ENCODE measurements at regions not wholly inside any gene's neighbourhood (a gene's known extent, or its start where the extent isn't known, plus 50 kb on each side); places are given as distances from the start of the nearest gene placed in this dataset.

DNA sequence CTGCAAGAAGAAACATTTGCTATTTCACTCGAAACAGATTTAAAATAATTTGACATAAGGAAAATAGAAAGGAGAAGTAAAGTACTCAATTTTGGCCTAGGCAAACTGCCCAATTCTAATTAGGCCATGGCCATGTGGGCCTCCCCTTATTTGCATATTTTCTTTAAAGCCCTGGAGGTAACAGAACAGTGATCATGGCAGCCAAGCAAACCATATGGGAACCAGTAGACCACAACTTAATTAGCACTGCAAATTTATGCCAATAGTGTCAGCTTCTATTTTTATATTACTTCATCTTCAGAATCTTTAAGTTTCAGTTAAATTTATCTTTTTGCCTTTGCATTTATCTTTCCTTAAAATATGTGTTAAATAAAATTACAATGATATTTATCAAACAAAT lies 63.3 kb upstream of the THSD7A start:
- no peak for DNase-seq

- no peak for DNase-seq
Observed at GRCh38 chr7:11896663-11897062, 64.7 kb upstream of the THSD7A start.

DNA sequence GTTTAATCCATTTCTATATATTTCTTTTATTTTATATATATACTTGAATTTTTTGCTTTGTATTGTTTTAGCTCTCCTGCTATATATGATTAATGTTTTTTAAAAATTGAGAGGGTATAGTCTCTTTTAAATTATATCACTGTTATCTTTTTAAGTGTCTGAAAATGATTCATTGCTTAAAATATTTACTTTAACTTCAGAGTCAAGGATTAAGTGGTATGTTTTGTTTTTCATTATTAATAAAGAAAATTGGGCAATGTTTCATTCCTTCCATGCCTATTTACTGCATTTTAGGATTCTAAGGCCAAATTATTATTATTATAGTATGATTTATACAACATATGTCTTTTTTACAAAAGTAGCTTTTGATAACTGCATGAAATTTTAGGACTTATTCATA lies 67.2 kb upstream of the THSD7A start:
- DNase-seq = no peak

- no peak for DNase-seq
Observed at GRCh38 chr7:11910253-11910652, 78.3 kb upstream of the THSD7A start.

GRCh38 chr7:11911900-11912299 lies 79.9 kb upstream of the THSD7A start:
- no peak for DNase-seq

DNA sequence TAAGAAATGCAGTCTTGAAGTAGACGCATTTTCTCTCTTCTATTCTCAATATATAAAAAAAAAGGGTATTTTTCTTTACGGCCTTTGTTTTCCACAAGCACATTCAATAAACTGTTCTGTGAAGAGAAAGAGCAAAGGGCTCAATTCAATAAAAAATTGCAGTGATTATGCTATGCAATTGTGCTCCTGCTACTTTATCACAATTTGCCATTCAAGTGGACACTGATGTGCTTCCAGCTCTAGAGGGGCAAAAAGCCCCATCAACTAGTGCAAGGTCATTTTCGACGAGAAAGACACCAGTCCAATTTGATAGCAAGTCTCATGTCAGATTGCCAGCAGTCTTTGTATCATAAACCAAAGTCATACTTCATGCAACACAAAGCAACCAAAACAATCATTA lies 82.6 kb upstream of the THSD7A start:
- DNase-seq = no peak

DNA sequence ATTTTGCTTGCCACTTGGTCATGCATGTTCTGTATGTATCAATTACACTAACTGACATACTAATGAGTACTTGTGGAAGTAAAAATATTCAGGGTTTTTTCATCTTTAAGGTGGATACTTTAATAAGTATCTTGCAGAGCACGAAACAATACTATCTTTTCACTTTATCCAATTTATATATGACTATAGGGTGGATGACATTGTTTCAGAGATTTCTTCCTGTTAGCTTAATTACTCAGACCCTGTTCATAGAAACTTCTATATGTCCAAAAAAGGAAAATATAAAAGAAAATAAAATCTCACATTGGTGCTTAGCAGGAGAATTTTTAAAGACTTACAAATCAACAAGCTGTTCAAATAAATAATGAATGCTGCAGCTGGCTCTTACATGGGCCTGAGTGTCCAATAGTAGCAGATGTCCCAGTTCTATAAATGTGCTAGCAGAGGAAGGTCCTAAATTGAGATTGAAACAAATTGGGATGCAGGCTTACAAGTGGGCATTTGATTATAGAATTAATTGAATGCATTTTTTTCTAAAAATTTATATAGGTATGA lies 91.5 kb upstream of the THSD7A start:
- DNase-seq = no peak

DNA sequence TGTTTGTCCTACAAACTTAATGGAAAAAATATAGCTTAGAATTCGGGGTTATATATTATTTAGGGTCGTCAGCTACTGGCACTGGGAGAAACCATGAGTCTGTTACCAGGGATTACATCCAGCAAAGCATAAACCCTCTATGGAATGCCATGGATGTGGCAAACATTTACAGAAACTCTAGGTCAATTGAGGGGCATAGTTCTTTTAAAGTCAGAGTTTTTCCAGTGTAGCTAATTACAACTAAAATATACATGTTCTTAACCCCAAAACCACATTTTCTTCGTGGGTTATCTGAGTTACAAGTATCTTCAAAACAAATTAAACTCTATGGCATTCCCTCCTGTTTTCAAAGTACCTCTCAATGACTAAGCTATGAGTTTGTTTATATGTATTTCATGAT lies 99.3 kb upstream of the THSD7A start:
- DNase-seq = no peak

GRCh38 chr7:11934796-11935195 lies 102.8 kb upstream of the THSD7A start:
- DNase-seq = no peak

- no peak for DNase-seq
Observed at GRCh38 chr7:11935905-11936304, 103.9 kb upstream of the THSD7A start.

- DNase-seq = no peak
Observed at GRCh38 chr7:11946794-11947193, 114.8 kb upstream of the THSD7A start.

DNA sequence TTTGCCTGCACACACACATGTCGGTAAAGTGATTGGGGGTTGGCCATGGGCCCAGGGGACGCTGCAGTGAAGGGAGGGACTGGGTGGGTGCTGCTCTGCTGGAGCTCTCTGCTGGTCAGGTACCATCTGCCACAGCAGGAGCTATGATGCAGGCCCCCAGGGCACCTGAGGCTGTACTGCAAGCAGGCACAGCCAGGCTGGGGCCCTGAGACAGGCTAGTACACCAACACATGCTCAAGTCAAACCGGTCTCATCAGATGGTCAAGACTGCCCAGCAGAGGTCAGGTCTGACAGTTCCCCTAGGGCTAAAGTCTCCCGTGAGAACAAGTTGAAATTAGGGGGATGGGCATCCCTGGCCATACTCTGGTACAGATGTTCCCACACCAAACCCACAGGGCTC lies 118.3 kb upstream of the THSD7A start:
- no peak for DNase-seq

GRCh38 chr7:11950942-11951341 lies 118.9 kb upstream of the THSD7A start:
- DNase-seq = no peak

GRCh38 chr7:11951909-11952308 lies 119.9 kb upstream of the THSD7A start:
- DNase-seq = no peak

DNA sequence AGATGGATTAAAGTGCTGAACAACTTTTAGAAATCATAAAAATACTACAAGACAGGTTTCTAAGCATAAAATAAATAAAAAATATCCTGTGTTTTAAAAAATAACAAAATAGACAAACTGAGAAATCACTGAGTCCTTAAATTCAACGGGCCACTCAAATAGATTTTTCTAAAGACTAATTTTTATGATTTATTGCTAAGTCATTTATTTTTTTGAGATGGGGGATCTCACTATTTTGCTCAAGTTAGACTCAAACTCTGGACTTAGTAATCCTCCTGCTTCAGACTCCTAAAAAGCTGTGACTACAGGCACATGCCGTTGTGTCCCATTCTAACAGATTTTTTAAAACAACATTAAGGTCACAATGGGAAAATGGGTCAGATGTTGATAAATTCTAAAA lies 121.0 kb upstream of the THSD7A start:
- DNase-seq = no peak

DNA sequence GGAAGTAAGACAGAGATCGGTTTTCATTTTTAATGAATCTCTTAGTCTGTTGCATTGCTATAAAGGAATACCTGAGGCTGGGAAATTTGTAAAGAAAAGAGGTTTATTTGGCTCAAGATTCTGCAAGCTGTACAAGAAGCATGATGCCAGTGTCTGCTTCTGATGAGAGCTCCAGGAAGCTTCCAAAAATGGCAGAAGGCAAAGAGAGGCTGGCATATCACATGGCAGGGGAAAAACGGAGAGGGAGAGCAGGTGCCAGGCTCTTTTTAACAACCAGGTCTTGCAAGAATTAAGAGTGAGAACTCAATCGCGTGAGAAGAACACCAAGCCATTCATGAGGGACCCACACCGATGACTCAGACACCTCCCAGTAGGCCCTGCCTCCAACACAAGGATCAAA lies 125.0 kb upstream of the THSD7A start:
- no peak for DNase-seq

GRCh38 chr7:11957956-11958355 lies 126.0 kb upstream of the THSD7A start:
- DNase-seq = no peak

DNA sequence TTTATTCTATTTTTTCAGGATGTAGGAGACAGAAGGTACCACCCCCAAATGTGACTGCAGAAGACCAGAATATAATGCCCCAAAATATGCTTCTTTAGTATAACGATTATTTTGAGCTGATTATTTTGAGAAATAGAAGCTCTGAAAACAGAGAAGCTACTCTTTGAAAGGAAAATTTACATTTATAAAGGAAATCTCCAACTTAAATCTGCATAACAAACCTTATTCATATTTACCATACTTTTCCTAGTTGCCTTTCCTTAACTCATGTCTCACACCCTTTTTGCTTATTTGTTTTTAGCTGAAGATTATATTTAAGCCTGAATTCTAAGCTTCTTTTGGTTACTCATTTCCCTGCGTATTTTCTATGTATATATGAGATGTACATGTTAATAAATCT lies 127.1 kb upstream of the THSD7A start:
- DNase-seq = no peak

DNA sequence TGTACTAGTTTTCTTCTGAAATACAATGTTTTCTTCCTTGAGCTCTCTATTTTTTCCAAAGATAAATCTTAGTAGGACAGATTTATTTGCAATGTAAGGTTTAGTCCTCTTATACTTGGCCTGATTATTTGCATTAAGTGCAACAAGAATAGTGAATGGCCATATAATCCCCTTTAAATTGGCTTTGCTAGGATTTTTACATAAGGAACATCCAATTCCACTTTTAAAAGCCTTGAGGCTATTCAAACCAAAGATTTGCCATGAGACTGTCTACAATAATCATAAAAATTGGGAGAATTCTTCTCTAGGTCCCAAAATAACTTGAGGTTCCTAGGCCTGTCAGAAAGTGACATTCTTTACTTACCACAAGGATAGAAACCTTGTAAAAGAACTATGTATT lies 128.6 kb upstream of the THSD7A start:
- DNase-seq = no peak

DNA sequence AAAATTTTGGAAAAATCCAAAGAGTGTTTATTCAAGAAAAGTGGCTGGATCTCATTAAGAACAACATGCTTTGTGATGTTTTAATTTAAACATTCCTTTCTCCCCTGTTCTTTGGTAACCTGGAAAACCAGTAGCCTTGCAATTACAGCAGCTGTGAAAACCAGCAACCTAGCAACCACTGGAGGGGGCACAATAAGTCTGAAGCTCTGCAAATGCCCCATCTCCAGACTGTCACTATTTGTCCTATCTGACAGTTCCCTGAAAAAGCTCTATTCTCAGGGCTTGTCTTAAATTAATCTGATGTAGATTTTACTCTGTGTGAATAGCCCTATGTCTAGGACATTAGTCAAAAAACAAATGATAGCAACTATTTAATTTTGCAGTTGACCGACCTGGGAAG lies 137.6 kb upstream of the THSD7A start:
- DNase-seq = no peak

DNA sequence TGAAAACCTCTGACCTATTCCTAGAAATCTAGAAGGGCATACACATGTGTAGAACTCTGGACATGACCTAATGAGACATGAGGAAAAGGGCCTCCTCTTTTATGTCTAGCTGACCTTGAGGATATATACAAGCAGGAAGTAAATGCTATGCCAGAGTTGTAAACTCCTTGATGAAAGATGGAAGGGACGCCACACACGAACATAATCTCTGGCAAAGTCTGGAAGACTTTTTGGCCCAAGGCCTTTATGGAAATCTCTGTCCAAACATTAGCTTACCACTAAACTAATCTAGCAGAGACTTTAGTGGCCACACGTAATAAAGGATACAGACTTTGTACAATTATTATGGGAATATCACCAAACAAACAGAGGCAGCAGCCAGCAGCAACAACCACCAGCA lies 138.1 kb upstream of the THSD7A start:
- DNase-seq = no peak

GRCh38 chr7:11985376-11985775 lies 153.4 kb upstream of the THSD7A start:
- no peak for DNase-seq

- DNase-seq = no peak
Observed at GRCh38 chr7:11985971-11986370, 154.0 kb upstream of the THSD7A start.

DNA sequence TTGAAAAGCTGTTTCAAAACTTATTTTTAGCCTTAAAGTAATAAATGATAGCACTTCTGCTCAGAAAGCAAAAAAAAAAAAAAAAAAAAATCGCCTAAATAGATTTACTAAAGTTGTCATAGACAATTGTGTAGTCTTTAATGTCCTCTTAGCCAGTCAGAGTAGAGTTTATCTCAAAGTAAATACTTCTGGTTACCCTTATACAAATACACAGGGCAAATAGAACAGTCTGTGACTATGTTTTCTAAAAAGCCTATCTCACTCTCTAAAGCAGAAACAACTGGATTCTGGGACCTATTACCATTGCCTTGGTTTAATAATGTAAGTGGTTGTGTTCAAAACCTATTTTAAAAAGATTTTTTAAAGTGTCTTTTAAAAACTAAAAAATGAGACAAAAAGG lies 156.2 kb upstream of the THSD7A start:
- DNase-seq = no peak

DNA sequence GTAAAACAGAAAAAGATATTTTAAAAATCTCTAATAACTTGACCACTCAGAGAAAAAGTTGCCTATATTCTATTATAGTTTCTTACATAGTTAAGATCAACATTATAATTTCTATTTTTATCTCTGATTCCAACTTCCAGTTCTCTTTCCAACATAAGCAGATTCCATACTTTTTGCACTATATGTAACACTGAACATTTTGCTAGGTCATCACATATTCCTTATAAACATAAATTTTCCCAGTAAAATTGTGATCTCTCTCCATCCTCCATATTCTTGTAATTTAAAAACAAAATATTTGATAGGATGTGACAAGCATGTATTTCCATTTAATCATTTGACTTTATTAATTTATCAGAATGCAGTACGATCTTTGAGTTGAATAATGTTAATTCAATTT lies 170.4 kb upstream of the THSD7A start:
- no peak for DNase-seq

DNA sequence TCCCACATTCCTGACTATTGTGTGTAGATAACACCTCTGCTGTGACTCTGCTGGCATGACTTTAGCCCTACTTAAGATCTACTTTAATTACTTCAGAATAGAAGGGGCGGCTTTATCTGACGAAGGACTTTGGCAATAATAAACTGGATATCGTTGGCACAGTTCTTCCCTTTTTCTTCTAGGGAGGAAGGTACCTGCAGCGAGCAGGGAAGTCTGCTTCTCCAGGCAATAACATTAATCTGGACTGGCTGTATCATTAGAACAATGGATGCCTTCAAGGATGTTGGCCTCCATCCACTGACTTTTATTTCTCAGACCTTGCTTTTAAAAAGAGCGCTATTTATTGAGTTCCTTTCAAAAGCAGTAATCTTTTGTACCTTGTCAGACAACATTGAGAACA lies 172.6 kb upstream of the THSD7A start:
- DNase-seq = no peak
